T47D (cell line): ENCODE measurements at regions not wholly inside any gene's neighbourhood (a gene's known extent, or its start where the extent isn't known, plus 50 kb on each side); places are given as distances from the start of the nearest gene placed in this dataset.
"Not testable (repeated sequence)": the region's sequence is repeated elsewhere in the genome, so short reads cannot be mapped to it uniquely, and the experiment has no call there.

Experiments
- DNase-seq, 2 experiments: peaks; one replicate each; pipeline versions ENCODE4 v3.0.0 to v3.0.0-alpha.2; 2011 to 2012; ENCODE audit warnings: low read depth in 1 of 2, low spot score in 1 of 2
- JUND ChIP-seq: IDR thresholded peaks from 2 replicates; pipeline ENCODE4 v1.6.1; 2012; ENCODE audit warnings: low read depth
- in situ Hi-C: cut with HindIII; loops from 2 replicates; pipeline ENCODE4 v1.10.0; 2016; ENCODE audit warnings: low sequenced_read_pairs, low pct_unique_long_range_greater_than_20kb

- in situ Hi-C loops, result no loop called here
- DNase-seq, result no peak
- no peak for TF ChIP-seq JUND
These were observed 237.9 kb upstream of the EDA2R start for GRCh38 chrX:66876776-66877175.

DNA sequence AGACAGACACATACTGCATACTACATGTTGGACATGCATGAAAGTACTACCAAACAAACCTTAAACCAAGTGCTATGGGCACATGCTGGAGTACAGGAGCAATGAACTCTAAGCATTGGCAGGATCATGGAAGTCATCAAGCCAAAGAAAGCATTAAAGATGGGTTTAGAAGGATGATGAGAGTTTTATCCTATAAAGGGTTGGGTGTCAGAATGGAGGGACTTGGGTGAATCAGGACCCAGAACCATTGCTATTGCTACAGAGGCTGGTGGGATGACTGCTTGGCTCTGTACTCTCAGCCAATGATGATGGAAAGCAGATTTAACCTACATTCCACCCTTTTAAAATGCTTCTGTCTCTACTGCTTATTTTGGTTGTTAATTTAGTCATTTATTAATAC, 233.9 kb upstream of the EDA2R start:
- in situ Hi-C loops, result no loop called here
- no peak for DNase-seq
- TF ChIP-seq JUND, result no peak

GRCh38 chrX:66863721-66864120, 224.8 kb upstream of the EDA2R start:
- no peak for TF ChIP-seq JUND
- in situ Hi-C loops, result no loop called here
- DNase-seq, result peak in 1 of 2 experiments; percentile 62

DNA sequence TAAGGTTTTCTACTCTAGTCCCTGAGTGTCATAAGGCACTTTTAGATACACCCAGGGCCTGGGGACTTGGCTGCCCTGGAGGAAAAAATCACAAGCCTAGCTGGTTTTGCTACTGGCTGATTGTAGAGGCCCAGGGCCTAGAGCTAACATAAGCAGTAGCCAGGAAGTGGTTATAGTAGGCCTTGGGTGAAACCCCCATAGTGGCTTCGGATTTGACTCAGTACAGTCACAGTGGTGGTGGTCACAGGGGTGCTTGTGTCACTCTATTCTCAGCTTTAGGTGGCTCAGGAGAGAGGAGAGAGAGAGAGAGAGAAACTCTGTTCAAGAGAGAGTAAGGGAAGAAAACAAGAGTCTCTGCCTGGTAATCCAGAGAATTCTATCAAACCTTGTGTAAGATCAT, 194.5 kb upstream of the EDA2R start:
- DNase-seq, result no peak
- TF ChIP-seq JUND, result no peak
- in situ Hi-C loops, result no loop called here

- no peak for TF ChIP-seq JUND
- peak in 1 of 2 experiments; percentile 0 for DNase-seq
- in situ Hi-C loops, result no loop called here
These were observed 176.3 kb upstream of the EDA2R start for GRCh38 chrX:66815227-66815626.

GRCh38 chrX:66794514-66794913, 155.6 kb upstream of the EDA2R start:
- DNase-seq, in situ Hi-C loops: not testable (repeated sequence)

DNA sequence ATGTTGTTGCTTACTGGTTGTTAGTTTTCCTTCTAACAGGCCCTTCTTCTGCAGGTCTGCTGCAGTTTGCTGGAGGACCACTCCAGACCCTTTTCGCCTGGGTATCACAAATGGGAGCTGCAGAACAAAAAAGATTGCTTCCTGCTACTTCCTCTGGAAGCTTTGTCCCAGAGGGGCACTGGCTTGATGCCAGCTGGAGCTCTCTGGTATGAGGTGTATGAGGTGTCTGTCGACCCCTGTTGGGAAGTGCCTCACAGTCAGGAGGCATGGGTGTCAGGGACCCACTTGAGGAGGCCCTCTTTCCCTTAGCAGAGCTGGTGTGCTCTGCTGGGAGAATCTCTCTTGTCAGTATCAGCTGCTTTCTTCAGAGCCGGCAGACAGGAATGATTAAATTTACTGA, 127.4 kb upstream of the EDA2R start:
- DNase-seq, result no peak
- no peak for TF ChIP-seq JUND
- in situ Hi-C loops, result no loop called here

- DNase-seq, result peak in 1 of 2 experiments; percentile 45
- in situ Hi-C loops, result no loop called here
These were observed 121.8 kb upstream of the EDA2R start for GRCh38 chrX:66760651-66761050.

GRCh38 chrX:66756717-66757116, 117.8 kb upstream of the EDA2R start:
- DNase-seq, result no peak
- in situ Hi-C loops, result no loop called here

More at GRCh38 chrX:66760651-66761050, 121.8 kb upstream of the EDA2R start:
- TF ChIP-seq JUND, result no peak

DNA sequence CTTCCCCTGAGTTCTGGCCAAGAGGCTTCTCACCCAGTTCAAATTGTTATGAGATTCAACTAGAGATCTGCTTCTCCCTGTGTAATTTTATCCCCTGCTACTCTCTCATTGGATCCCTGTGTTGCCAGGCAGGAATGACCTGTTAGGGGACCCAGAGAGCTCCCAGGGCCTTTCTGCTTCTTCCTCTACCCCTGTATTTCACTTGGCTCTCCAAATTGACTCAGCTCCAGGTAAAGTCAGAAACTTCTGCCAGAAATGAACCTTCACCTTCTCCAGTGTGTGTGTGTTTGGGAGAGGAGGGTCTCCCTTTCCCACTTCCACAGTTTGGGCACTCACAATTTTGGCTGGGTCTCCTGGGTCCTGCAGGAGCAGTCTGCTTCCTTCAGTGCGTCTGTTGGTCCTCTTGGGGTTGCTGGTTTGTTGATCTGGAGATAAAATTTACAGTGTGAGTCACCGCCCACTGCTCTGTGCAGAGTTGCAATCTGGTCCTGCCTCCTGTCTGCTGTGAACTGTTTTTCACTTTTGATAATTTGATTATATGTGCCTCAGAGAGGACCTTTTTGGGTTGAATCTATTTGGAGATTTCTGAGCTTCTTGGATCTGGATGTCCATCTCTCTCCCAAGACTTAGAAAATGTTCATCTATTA, 112.4 kb upstream of the EDA2R start:
- TF ChIP-seq JUND, result no peak
- in situ Hi-C loops, result no loop called here
- DNase-seq, result peak in 1 of 2 experiments; percentile 80

More at GRCh38 chrX:66756717-66757116, 117.8 kb upstream of the EDA2R start:
- TF ChIP-seq JUND, result no peak

- DNase-seq, in situ Hi-C loops: not testable (repeated sequence)
These were observed 105.6 kb upstream of the EDA2R start for GRCh38 chrX:66744519-66744918.

- DNase-seq, result peak in 1 of 2 experiments; percentile 52
- in situ Hi-C loops, result no loop called here
These were observed 92.5 kb upstream of the EDA2R start for GRCh38 chrX:66731398-66731797.

GRCh38 chrX:66728818-66729271, 90.0 kb upstream of the EDA2R start:
- TF ChIP-seq JUND, result no peak
- peak; percentile 9 to 66 for DNase-seq
- in situ Hi-C loops, result no loop called here

More at GRCh38 chrX:66731398-66731797, 92.5 kb upstream of the EDA2R start:
- no peak for TF ChIP-seq JUND

DNA sequence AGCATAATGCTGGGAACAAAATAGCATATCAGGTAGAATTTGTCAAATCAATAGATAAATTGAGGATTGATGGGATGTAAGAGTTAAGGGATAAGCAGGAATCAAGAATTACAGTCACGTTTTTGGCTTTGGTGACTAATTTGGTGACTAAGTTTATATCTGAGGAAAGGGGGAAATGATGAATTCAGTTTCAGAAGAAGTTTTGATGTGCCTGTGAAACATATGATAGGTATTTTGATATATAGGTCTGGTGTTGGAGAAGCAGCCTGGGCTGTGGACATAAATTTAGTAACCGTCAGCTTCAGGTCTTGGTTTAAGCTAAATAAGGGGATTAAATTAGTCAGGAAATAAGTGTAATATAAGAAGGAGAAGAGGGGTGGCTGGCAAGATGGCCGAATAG, 79.0 kb upstream of the EDA2R start:
- in situ Hi-C loops, result no loop called here
- TF ChIP-seq JUND, result no peak
- no peak for DNase-seq
